Activated T-helper 1 cell treated with Interleukin-2 at 50 U/mL for 16 hours (primary cell): ENCODE measurements at regions not wholly inside any gene's neighbourhood (a gene's known extent, or its start where the extent isn't known, plus 50 kb on each side); places are given as distances from the start of the nearest gene placed in this dataset.

ENCODE experiments used
- DNase-seq: peaks from one replicate; pipeline ENCODE4 v3.0.0-alpha.2; 2020; ENCODE audit warnings: low read depth

DNA sequence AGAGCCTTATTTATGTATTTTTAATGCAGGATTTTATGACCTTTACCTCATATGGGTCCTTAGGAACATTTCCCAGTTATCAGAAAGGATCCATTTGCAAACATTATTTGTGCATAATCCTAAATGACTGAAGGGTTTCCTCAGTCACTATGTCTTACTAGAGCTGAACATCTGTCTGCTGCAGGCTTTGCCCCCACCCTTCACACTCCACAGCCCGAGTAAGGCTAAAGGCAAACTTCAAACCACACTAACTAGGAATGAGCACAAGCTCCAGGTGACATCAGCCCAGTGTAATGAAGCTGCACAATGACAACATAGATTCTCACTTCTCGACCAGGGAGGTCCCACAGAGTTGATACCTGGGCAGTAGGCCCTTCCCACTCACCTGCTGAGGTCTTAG is 491.3 kb upstream of the MKI67 start:
- no peak for DNase-seq

DNA sequence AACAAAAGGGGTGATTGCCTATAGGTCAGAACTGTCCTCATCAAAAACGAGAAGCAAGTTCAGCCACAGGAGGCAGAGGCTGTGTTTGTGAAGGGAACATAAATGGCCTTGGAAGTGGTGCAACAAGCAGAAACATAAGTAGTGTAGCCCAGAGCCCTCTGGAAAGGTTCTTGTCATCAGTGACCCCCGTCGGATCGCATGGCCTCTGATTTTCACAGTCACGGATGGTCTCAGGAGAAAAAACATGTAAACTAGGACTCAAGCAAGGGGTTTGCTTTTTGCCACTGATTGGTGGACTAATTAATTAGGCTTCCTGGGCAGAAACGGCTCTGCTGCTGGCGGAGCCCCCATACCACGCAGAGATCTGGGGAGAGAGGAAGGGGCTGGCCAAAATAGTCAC is 496.5 kb upstream of the MKI67 start:
- DNase-seq, result no peak

GRCh38 chr10:128623776-128624175 is 497.6 kb upstream of the MKI67 start:
- DNase-seq, result no peak

GRCh38 chr10:128624656-128625530 is 498.7 kb upstream of the MKI67 start:
- no peak for DNase-seq

- DNase-seq, result no peak
Observed at GRCh38 chr10:128625926-128626325, 499.7 kb upstream of the MKI67 start.

DNA sequence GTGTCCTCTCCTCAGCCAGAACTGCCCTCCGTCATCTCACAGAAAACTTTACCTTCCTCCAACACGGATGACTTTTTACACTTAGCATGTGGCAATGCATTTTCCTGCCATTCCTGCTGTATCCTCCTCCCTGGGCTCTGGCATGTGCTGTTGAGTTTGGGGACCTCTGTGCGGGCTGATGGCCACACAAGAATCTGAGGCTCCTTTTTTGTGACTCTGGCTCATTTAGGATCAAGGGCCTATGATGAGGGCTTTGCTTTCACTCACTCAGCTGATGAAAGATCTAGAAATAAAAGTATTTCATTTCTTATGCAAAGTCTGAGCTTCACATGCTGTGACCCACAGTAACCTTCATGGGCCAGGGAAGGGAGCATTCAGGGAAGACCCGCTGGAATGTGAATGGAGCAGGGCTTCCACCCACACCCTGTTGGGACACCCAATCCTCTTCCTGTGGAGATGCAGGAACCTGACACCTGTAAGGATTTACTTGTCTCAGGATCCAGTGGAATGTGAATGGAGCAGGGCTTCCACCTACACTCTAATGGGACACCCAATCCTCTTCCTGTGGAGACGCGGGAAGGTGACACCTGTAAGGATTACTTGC is 500.3 kb upstream of the MKI67 start:
- no peak for DNase-seq

- DNase-seq, result no peak
Observed at GRCh38 chr10:128627811-128628210, 501.6 kb upstream of the MKI67 start.

DNA sequence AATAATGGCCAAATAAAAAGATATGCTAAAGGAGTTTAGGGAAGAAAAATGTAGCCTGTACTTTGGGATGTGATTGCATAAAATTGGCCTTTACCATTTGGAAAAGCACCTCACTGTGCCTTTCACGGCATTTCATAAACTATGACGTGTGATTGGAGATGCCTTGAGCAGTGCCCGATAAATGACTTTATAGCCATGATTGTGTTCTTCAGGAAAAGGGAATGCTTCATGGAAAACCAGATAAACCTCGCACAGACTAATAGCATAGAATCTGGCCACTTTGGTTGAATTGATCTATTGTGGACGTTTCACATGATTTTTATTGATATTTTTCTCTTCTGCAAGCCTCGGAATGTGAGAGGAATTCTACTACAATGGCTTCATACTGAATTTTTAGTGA is 502.0 kb upstream of the MKI67 start:
- DNase-seq, result no peak

DNA sequence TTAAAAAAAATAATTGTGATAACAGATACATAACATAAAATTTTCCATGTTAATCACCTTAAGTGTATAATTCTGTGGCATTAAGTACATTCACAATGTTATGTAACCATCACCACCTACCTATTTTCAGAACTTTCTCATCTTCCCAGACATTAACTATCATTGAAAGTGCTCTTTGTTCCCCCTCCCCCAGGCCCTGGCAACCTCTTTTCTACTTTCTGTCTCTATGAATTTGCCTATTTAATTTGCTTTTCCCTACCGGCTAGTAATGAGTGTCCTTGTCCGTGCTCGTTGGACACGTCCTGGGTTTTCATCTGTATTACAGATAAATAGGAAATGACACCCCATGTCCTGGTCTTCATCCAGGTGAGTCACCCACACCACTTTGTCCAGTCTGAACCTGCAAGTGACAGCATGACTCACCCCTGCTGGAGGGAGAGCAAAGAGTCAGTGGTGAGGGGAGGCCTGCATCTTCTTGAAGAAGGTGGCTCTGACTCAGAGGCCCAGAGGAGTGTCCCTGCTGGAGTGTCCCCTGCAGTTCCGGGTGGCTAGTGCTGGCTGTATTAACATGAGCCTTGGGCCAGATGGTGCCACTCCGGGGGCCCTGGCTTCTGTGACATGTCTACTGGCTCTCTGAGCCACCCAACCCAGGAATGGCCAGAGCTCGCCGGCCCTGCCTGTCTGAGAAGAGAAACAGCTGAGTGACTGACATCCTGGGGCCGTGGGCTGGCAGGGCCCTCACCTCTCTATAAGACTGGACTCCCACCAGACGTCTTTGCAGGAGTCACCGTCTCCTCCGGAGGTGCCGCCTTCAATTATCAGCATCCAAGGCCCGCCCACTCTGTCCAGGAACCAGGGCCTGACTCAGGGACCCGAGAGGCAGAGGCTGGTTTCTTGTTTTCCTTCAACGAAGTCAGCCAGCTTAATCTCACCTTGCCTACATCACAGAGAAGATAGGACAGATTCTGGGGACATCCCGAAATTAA is 503.2 kb upstream of the MKI67 start:
- DNase-seq, result no peak

DNA sequence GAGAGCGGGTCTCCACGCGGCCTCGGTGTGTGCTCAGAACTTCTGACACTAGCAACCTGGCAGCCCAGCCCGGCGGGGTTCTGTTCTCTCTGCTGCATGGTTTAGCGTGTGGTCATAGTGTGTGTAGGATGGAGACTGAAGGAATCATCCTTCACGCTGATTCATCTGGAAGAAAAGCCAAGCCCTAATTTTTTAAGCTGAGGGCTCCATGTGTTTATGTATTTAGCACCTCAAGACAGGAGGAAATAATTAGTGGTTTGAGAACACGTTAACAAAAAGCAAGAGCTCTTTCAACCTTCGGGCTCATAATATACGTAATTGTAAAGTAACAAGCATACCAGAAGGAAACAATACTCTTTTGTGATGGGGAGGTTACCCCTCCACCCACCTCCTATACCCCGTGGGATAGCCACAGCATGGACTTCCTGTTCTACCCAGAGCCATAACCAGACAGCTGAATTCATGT is 504.6 kb upstream of the MKI67 start:
- no peak for DNase-seq

DNA sequence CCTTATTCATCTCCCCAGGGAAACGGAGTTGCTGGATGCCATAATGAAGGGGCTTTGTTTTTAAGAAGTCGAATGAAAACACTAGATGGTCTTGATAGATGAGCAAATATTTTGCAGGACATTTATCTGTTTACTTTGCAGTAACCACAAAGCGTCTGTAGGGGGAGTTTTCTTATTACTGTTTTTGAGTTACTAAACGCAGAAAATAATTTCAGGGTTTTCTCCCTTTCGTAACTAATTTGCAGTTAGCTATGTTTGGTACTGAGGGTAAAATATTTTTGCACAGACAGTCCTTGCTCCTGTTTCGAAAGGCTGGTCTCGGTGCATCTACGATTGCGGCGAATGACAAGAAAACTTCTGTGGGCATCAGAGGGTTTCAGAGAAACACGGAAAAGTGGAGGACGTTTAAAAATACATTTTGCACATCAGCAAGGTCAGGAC is 505.6 kb upstream of the MKI67 start:
- no peak for DNase-seq

DNA sequence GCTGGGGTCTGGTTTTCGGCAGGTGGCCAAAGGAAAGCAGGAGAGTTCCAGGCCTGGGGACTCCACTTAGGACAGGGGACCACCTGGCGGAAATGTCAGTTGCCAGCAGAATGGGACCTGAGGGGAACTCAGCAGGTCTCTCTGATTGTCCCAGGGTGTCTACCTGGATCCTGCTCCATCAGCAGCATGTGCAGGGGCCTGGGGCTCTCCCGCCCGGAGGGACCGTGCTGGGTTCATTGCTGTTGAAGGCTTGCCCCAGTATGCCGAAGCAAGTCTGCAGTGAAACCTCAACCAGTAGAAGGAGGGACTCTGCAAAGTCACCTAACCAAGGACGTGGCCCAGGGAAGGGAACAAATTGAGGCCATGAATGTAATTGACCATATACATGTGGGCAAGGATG is 506.5 kb upstream of the MKI67 start:
- DNase-seq, result no peak

- no peak for DNase-seq
Observed at GRCh38 chr10:128633864-128634540, 507.8 kb upstream of the MKI67 start.

- no peak for DNase-seq
Observed at GRCh38 chr10:128642023-128642422, 515.8 kb upstream of the MKI67 start.

DNA sequence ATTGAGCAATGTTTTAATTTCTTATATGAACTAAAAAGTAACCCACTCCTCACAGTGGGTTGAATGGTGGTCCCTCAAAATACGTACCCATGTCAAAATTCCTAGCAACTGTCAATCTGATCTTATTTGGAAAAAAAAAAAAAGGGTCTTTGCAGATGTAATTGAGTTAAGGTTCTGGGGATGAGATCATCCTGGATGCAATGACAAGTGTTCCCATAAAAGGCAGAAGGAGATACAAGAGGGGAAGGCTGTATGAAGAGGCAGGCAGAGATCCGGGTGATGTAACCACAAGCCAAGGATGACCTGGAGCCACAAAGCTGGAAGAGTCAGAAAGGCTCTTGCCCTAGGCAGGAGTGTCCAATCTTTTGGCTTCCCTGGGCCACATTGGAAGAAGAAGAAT is 516.3 kb upstream of the MKI67 start:
- no peak for DNase-seq

GRCh38 chr10:128643658-128644057 is 517.4 kb upstream of the MKI67 start:
- DNase-seq, result no peak

DNA sequence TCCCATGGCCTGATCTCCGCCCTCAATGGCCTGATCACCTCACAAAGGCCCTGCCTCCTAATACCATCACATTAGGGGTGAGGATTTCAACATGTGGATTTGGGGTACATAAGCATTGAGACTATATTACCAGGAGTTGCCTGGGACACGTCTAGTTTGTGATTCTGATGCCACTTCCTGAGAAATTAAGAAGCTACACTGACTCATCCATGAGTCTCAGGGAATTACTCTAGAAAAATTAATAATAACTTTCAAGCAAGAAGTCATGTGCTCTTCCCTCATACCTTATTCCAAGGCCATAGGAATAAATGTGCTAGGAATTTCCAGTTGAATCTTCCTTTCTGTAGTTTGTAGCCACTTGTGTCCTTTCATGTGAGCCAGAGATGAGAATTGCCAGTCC is 519.3 kb upstream of the MKI67 start:
- no peak for DNase-seq

GRCh38 chr10:128646956-128647355 is 520.7 kb upstream of the MKI67 start:
- DNase-seq, result no peak

DNA sequence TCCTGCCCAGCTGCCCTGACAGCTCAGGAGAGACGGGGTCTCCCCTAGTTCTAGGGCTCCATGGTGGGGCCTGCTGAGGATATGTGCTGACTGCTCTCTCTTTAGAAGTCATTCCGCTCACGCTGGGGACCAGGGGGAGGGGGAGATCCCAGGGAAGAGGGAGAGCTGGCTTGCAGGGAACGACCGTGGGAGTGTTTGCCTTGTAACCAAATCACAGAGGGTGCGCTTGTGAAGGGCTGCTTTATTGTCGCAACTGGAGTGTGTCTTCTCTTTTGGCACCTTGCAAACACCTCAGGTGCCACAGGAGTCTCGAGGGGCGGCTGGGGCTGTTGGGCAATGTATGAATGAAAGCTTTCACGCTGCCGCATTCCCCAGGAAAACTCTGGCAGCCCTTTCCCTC is 531.3 kb upstream of the MKI67 start:
- no peak for DNase-seq

DNA sequence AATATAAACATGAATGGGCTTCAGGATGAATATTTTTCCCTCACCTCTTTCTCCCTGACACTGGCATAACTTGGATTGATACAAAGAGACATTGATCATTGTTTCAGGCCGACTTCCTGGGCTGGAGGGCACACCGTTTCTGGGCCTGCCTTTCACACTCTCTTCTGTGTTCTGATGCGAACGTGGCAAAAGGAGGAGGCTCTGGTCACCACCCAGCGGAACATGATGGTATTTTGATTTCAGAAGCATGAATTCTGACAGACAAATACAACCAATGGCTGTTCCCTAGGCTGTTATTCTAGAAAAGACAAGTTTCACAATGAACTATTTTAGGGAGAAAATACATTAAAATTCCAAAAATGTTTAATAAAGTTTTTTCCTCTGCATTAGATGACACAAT is 534.5 kb upstream of the MKI67 start:
- no peak for DNase-seq

DNA sequence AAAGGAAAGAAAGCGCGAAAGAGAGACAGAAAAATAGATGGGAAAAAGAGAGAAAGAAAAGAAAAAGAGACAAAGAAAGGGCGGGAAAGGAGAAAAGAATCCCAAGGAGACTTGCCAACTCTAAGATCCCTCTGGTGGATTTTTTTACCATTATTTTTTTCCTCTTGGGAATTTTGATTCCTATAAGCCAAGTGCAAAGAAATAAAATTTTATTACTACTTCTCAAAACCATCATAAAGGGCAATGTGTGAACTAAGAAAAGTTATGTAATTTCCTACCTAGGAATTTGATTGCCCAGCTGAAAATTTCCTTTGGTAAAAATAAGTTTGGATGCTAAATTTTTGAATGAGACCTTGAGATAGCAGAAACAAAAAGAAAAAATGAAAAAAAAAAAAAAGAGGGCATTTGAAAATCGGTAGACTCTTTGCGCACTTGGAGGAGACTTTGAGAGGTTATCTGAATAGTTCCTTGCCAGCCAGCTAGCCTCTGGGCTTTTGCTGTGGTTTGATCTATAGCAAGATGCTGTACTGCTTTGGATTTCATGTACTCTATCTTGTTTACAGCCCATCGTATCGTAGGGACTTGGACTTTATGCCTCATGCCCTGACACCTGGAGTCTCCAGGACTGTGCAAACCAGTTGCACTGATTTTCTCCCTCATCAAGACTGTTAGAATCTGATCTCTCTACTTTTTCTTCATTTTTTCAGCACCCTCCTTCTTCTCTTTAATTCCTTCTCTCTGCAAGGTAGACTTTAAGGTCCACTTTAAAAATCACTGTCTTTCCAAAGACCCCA is 535.4 kb upstream of the MKI67 start:
- no peak for DNase-seq
